NCI-H2107 (cell line): ENCODE measurements at regions not wholly inside any gene's neighbourhood (a gene's known extent, or its start where the extent isn't known, plus 50 kb on each side); places are given as distances from the start of the nearest gene placed in this dataset.
"Not testable (repeated sequence)": the region's sequence is repeated elsewhere in the genome, so short reads cannot be mapped to it uniquely, and the experiment has no call there.

Experiments used
- DNase-seq: peaks from one replicate; lab custom pipeline; 2025; lab: John Stamatoyannopoulos, UW

GRCh38 chr11:121901417-121901816, 214.6 kb downstream of the BLID start:
- not testable (repeated sequence) for DNase-seq

- DNase-seq: no peak
Measured at GRCh38 chr11:121899520-121899919, 216.5 kb downstream of the BLID start.

GRCh38 chr11:121898903-121899302, 217.1 kb downstream of the BLID start:
- DNase-seq: no peak

- no peak for DNase-seq
Measured at GRCh38 chr11:121895919-121896318, 220.1 kb downstream of the BLID start.

GRCh38 chr11:121894581-121894980, 221.4 kb downstream of the BLID start:
- no peak for DNase-seq

GRCh38 chr11:121892863-121893262, 223.2 kb downstream of the BLID start:
- no peak for DNase-seq

- no peak for DNase-seq
Measured at GRCh38 chr11:121892131-121892681, 223.8 kb downstream of the BLID start.

GRCh38 chr11:121890946-121891515, 225.0 kb downstream of the BLID start:
- DNase-seq: no peak

- DNase-seq: no peak
Measured at GRCh38 chr11:121890377-121890776, 225.6 kb downstream of the BLID start.

- DNase-seq: no peak
Measured at GRCh38 chr11:121889931-121890330, 226.1 kb downstream of the BLID start.

GRCh38 chr11:121889186-121889585, 226.8 kb downstream of the BLID start:
- no peak for DNase-seq

- no peak for DNase-seq
Measured at GRCh38 chr11:121887976-121888557, 227.9 kb downstream of the BLID start.

GRCh38 chr11:121887569-121887968, 228.4 kb downstream of the BLID start:
- no peak for DNase-seq

GRCh38 chr11:121886996-121887395, 229.0 kb downstream of the BLID start:
- DNase-seq: no peak

- no peak for DNase-seq
Measured at GRCh38 chr11:121886005-121886734, 229.8 kb downstream of the BLID start.

GRCh38 chr11:121884626-121885025, 231.4 kb downstream of the BLID start:
- DNase-seq: no peak

- no peak for DNase-seq
Measured at GRCh38 chr11:121881806-121882205, 234.2 kb downstream of the BLID start.

- DNase-seq: no peak
Measured at GRCh38 chr11:121877152-121877551, 238.9 kb downstream of the BLID start.

GRCh38 chr11:121873766-121874165, 242.2 kb downstream of the BLID start:
- DNase-seq: no peak

- no peak for DNase-seq
Measured at GRCh38 chr11:121872356-121872755, 243.7 kb downstream of the BLID start.

- DNase-seq: no peak
Measured at GRCh38 chr11:121870206-121871045, 245.6 kb downstream of the BLID start.

GRCh38 chr11:121869478-121869877, 246.5 kb downstream of the BLID start:
- no peak for DNase-seq
